ENCODE measurements at regions not wholly inside any gene's neighbourhood (a gene's known extent, or its start where the extent isn't known, plus 50 kb on each side); places are given as distances from the start of the nearest gene placed in this dataset.
A peak's percentile ranks its signal among the peaks of the same experiment; 100 is the strongest.
"Not testable (repeated sequence)": the region's sequence is repeated elsewhere in the genome, so short reads cannot be mapped to it uniquely, and the experiment has no call there.

DNA sequence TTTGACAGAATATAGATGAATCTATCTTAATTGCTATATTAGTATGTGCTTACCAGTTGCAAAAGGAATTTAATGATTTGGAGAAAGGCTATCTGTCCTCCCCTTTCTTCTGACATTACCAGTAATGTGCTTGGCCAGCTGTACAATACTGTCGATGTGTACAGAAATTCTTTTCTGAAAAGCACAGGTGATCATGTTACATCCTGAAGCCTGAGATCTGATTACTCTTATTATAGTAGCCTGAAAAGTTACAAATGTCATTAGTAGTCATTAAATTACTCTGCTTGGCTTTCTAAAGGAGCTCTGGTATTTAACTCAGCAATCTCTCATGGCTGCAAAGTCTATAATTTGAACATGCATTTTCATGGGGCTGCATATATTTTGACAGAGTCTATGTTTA, 209.8 kb downstream of the PTPRC start:
- H4K91ac ChIP-seq (ENCODE audit: low read length) = no peak overlapping the region
- H3K9me3 ChIP-seq (ENCODE audit: control insufficient read depth, low read length) = no peaks in the 10 kb centered on the region
- no peaks in the 10 kb centered on the region for H3K4me1 ChIP-seq (ENCODE audit: control insufficient read depth, insufficient read depth, low read depth, low read length)
- no peak overlapping the region for H3K18ac ChIP-seq (ENCODE audit: low read depth in 1 of 2, low read length in 2 of 2)
- H2BK12ac ChIP-seq (ENCODE audit: low read length in 2 of 2) = no peak overlapping the region
- DNase-seq = no peak
- no peak overlapping the region for H3K4me2 ChIP-seq (ENCODE audit: low read length, poor library complexity, severe bottlenecking)
- H3K27me3 ChIP-seq (ENCODE audit: control insufficient read depth in 1 of 2, insufficient read depth in 1 of 2, low read length in 2 of 2) = no peaks in the 10 kb centered on the region
- no peak overlapping the region for H3K4ac ChIP-seq (ENCODE audit: low read depth in 1 of 2, low read length in 2 of 2)
- WGBS = no CpG with 5 or more reads among the region's 1 CpG
- no peak overlapping the region for H3K9ac ChIP-seq (ENCODE audit: low read length)
- no peak overlapping the region for H2BK5ac ChIP-seq (ENCODE audit: low read depth, low read length, poor library complexity, severe bottlenecking)
- no peak overlapping the region for H3K23ac ChIP-seq (ENCODE audit: low read length in 2 of 2)
- no peak overlapping the region for H2AK5ac ChIP-seq (ENCODE audit: low read length, severe bottlenecking)
- H3K14ac ChIP-seq (ENCODE audit: low read length in 2 of 2) = no peak overlapping the region
- H2AFZ ChIP-seq (ENCODE audit: low read depth, low read length) = no peak overlapping the region
- peaks cover 0 to 14% of the 10 kb centered on the region in 2 experiments for H3K36me3 ChIP-seq (ENCODE audit: control insufficient read depth in 1 of 2, insufficient read depth in 2 of 2, low read depth in 1 of 2, low read length in 2 of 2)
- H3K27ac ChIP-seq (ENCODE audit: low read length, poor library complexity, severe bottlenecking) = no peak overlapping the region
- no peak overlapping the region for H2BK120ac ChIP-seq (ENCODE audit: low read depth, low read length)
- no peak overlapping the region for H3K4me3 ChIP-seq (ENCODE audit: insufficient read depth in 1 of 2, low read depth in 1 of 2, low read length in 2 of 2)
- H3K79me1 ChIP-seq (replicated peaks; ENCODE audit: low read length, poor library complexity, severe bottlenecking) = peaks cover 9% of the 10 kb centered on the region
- H2BK15ac ChIP-seq (ENCODE audit: low read depth, poor library complexity, severe bottlenecking) = no peak overlapping the region
- H4K8ac ChIP-seq (ENCODE audit: low read length) = no peak overlapping the region

DNA sequence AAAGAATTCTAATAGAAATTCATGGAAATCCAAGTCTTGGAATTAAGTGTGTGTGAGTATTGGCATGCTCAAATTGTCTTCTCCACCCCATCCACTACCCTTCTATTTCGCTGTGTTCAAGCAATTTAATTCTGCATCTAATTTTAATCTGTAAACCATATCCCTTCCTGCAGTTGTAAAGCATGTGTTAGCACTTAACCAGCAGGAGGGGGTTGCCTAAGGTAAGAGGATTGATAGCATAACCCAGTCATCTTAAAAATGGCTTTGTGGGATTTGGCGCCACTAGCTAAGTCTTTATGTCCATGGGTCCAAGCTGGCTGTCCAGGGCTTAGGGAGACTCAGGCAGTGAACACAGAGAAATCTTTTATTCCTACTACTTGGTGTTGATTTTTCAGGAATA, 210.3 kb downstream of the PTPRC start:
- Histone ChIP-seq H2AFZ (ENCODE audit: low read depth, low read length) (no peak overlapping the region), H3K79me1 (replicated peaks; ENCODE audit: low read length, poor library complexity, severe bottlenecking) (peaks cover 9% of the 10 kb centered on the region), H3K4me1 (ENCODE audit: control insufficient read depth, insufficient read depth, low read depth, low read length) (no peaks in the 10 kb centered on the region), H4K8ac (ENCODE audit: low read length) (no peak overlapping the region), H3K36me3 (ENCODE audit: control insufficient read depth in 1 of 2, insufficient read depth in 2 of 2, low read depth in 1 of 2, low read length in 2 of 2) (peaks cover 0 to 16% of the 10 kb centered on the region in 2 experiments), H2BK120ac (ENCODE audit: low read depth, low read length) (no peak overlapping the region), H2AK5ac (ENCODE audit: low read length, severe bottlenecking) (no peak overlapping the region), H4K91ac (ENCODE audit: low read length) (no peak overlapping the region), H2BK15ac (ENCODE audit: low read depth, poor library complexity, severe bottlenecking) (no peak overlapping the region), H3K18ac (ENCODE audit: low read depth in 1 of 2, low read length in 2 of 2) (no peak overlapping the region), H3K4me2 (ENCODE audit: low read length, poor library complexity, severe bottlenecking) (no peak overlapping the region), H3K27ac (ENCODE audit: low read length, poor library complexity, severe bottlenecking) (no peak overlapping the region), H2BK12ac (ENCODE audit: low read length in 2 of 2) (no peak overlapping the region), H3K9me3 (ENCODE audit: control insufficient read depth, low read length) (no peaks in the 10 kb centered on the region), H2BK5ac (ENCODE audit: low read depth, low read length, poor library complexity, severe bottlenecking) (no peak overlapping the region), H3K4me3 (ENCODE audit: insufficient read depth in 1 of 2, low read depth in 1 of 2, low read length in 2 of 2) (no peak overlapping the region), H3K14ac (ENCODE audit: low read length in 2 of 2) (no peak overlapping the region), H3K27me3 (ENCODE audit: control insufficient read depth in 1 of 2, insufficient read depth in 1 of 2, low read length in 2 of 2) (no peaks in the 10 kb centered on the region), H3K4ac (ENCODE audit: low read depth in 1 of 2, low read length in 2 of 2) (no peak overlapping the region), H3K9ac (ENCODE audit: low read length) (no peak overlapping the region), H3K23ac (ENCODE audit: low read length in 2 of 2) (no peak overlapping the region)
- 100% methylated on average over 2 of the region's 2 CpGs for WGBS
- no peak for DNase-seq

DNA sequence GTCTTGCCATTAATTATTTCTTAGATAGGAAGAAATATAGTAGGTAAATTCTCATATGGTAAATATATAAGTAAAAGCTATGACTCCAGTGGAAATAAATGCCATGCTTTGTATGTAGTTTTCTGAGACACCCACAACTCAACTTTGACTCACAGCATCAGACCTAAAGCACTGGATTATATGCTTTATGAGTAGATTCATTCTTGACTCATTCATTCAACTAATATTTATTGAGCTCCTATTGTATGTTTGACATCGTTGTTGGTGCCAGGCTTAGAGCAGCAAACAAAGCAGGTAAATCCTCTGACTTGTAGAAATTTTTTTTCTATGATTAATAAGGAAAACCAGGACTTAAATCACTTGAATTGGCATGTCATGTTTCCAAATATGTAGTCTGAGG, 211.4 kb downstream of the PTPRC start:
- no peak overlapping the region for H2BK120ac ChIP-seq (ENCODE audit: low read depth, low read length)
- DNase-seq = no peak
- no peak overlapping the region for H4K8ac ChIP-seq (ENCODE audit: low read length)

GRCh38 chr1:198850966-198851365, 212.1 kb downstream of the PTPRC start:
- H3K79me1 ChIP-seq (replicated peaks; ENCODE audit: low read length, poor library complexity, severe bottlenecking); H3K4me2 ChIP-seq (ENCODE audit: low read length, poor library complexity, severe bottlenecking); H2BK15ac ChIP-seq (ENCODE audit: low read depth, poor library complexity, severe bottlenecking); H2AFZ ChIP-seq (ENCODE audit: low read depth, low read length); H3K23ac ChIP-seq (ENCODE audit: low read length in 2 of 2); H2BK5ac ChIP-seq (ENCODE audit: low read depth, low read length, poor library complexity, severe bottlenecking); H2BK120ac ChIP-seq (ENCODE audit: low read depth, low read length); H3K27me3 ChIP-seq (ENCODE audit: control insufficient read depth in 1 of 2, insufficient read depth in 1 of 2, low read length in 2 of 2); H2BK12ac ChIP-seq (ENCODE audit: low read length in 2 of 2); H3K9ac ChIP-seq (ENCODE audit: low read length); H3K4me3 ChIP-seq (ENCODE audit: insufficient read depth in 1 of 2, low read depth in 1 of 2, low read length in 2 of 2); H3K18ac ChIP-seq (ENCODE audit: low read depth in 1 of 2, low read length in 2 of 2); H3K9me3 ChIP-seq (ENCODE audit: control insufficient read depth, low read length); H3K14ac ChIP-seq (ENCODE audit: low read length in 2 of 2); H4K91ac ChIP-seq (ENCODE audit: low read length); DNase-seq; H3K27ac ChIP-seq (ENCODE audit: low read length, poor library complexity, severe bottlenecking); H3K4ac ChIP-seq (ENCODE audit: low read depth in 1 of 2, low read length in 2 of 2); H2AK5ac ChIP-seq (ENCODE audit: low read length, severe bottlenecking); H3K4me1 ChIP-seq (ENCODE audit: control insufficient read depth, insufficient read depth, low read depth, low read length); H3K36me3 ChIP-seq (ENCODE audit: control insufficient read depth in 1 of 2, insufficient read depth in 2 of 2, low read depth in 1 of 2, low read length in 2 of 2): not testable (repeated sequence)
- 100% methylated on average over 3 of the region's 5 CpGs for WGBS
- peak overlapping the region; percentile 9 for H4K8ac ChIP-seq (ENCODE audit: low read length)

More for the DNA sequence above, 211.4 kb downstream of the PTPRC start:
- Histone ChIP-seq H3K4me3 (ENCODE audit: insufficient read depth in 1 of 2, low read depth in 1 of 2, low read length in 2 of 2) (no peak overlapping the region), H3K4ac (ENCODE audit: low read depth in 1 of 2, low read length in 2 of 2) (no peak overlapping the region), H3K36me3 (ENCODE audit: control insufficient read depth in 1 of 2, insufficient read depth in 2 of 2, low read depth in 1 of 2, low read length in 2 of 2) (peaks cover 0 to 15% of the 10 kb centered on the region in 2 experiments), H3K18ac (ENCODE audit: low read depth in 1 of 2, low read length in 2 of 2) (no peak overlapping the region), H2AFZ (ENCODE audit: low read depth, low read length) (no peak overlapping the region), H3K4me2 (ENCODE audit: low read length, poor library complexity, severe bottlenecking) (no peak overlapping the region), H3K4me1 (ENCODE audit: control insufficient read depth, insufficient read depth, low read depth, low read length) (no peaks in the 10 kb centered on the region), H3K23ac (ENCODE audit: low read length in 2 of 2) (no peak overlapping the region), H3K27me3 (ENCODE audit: control insufficient read depth in 1 of 2, insufficient read depth in 1 of 2, low read length in 2 of 2) (no peaks in the 10 kb centered on the region), H2BK12ac (ENCODE audit: low read length in 2 of 2) (no peak overlapping the region), H2BK15ac (ENCODE audit: low read depth, poor library complexity, severe bottlenecking) (no peak overlapping the region), H3K79me1 (replicated peaks; ENCODE audit: low read length, poor library complexity, severe bottlenecking) (peaks cover 9% of the 10 kb centered on the region), H3K9ac (ENCODE audit: low read length) (no peak overlapping the region), H2AK5ac (ENCODE audit: low read length, severe bottlenecking) (no peak overlapping the region), H3K27ac (ENCODE audit: low read length, poor library complexity, severe bottlenecking) (no peak overlapping the region), H4K91ac (ENCODE audit: low read length) (no peak overlapping the region), H3K9me3 (ENCODE audit: control insufficient read depth, low read length) (no peaks in the 10 kb centered on the region), H3K14ac (ENCODE audit: low read length in 2 of 2) (no peak overlapping the region), H2BK5ac (ENCODE audit: low read depth, low read length, poor library complexity, severe bottlenecking) (no peak overlapping the region)
- 100% methylated on average over 1 of the region's 1 CpG for WGBS

Measured in mesenchymal stem cell (in vitro differentiated cells and primary cell).